ENCODE measurements at regions not wholly inside any gene's neighbourhood (a gene's known extent, or its start where the extent isn't known, plus 50 kb on each side); places are given as distances from the start of the nearest gene placed in this dataset.
A peak's percentile ranks its signal among the peaks of the same experiment; 100 is the strongest.

GRCh38 chr3:18652781-18653180 is 227.6 kb upstream of the SATB1 start:
- H3K4me3 ChIP-seq, result no peak overlapping the region
- no peak for DNase-seq
- no peaks in the 10 kb centered on the region for H3K4me1 ChIP-seq
- no peaks in the 10 kb centered on the region for H3K27me3 ChIP-seq
- H3K36me3 ChIP-seq (ENCODE audit: low read depth, missing control alignments), result no peaks in the 10 kb centered on the region
- TF ChIP-seq, protein P1, sequence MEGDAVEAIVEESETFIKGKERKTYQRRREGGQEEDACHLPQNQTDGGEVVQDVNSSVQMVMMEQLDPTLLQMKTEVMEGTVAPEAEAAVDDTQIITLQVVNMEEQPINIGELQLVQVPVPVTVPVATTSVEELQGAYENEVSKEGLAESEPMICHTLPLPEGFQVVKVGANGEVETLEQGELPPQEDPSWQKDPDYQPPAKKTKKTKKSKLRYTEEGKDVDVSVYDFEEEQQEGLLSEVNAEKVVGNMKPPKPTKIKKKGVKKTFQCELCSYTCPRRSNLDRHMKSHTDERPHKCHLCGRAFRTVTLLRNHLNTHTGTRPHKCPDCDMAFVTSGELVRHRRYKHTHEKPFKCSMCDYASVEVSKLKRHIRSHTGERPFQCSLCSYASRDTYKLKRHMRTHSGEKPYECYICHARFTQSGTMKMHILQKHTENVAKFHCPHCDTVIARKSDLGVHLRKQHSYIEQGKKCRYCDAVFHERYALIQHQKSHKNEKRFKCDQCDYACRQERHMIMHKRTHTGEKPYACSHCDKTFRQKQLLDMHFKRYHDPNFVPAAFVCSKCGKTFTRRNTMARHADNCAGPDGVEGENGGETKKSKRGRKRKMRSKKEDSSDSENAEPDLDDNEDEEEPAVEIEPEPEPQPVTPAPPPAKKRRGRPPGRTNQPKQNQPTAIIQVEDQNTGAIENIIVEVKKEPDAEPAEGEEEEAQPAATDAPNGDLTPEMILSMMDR (IDR thresholded peaks at IDR 0.05), result no peak
- TF ChIP-seq POLR2A (IDR thresholded peaks at IDR 0.05), result no peak
- WGBS, 2 donors, result 88 to 96% methylated on average over 3 of the region's 3 CpGs
- H3K9me3 ChIP-seq, result no peaks in the 10 kb centered on the region
- no peak overlapping the region for H3K27ac ChIP-seq
- intact Hi-C loops (cut with DNase I; ENCODE audit: low total_unique reads), result no loop called here

GRCh38 chr3:18650731-18651130 is 225.6 kb upstream of the SATB1 start:
- DNase-seq, result no peak
- H3K27ac ChIP-seq, result no peak overlapping the region
- 82 to 86% methylated on average over 5 of the region's 5 CpGs for WGBS, 2 donors
- H3K27me3 ChIP-seq, result no peaks in the 10 kb centered on the region
- no peaks in the 10 kb centered on the region for H3K4me1 ChIP-seq
- no peak overlapping the region for H3K4me3 ChIP-seq
- H3K9me3 ChIP-seq, result no peaks in the 10 kb centered on the region
- no peak for TF ChIP-seq POLR2A (IDR thresholded peaks at IDR 0.05)
- TF ChIP-seq, protein P1 (IDR thresholded peaks at IDR 0.05), result no peak
- intact Hi-C loops (cut with DNase I; ENCODE audit: low total_unique reads), result no loop called here
- H3K36me3 ChIP-seq (ENCODE audit: low read depth, missing control alignments), result no peaks in the 10 kb centered on the region

DNA sequence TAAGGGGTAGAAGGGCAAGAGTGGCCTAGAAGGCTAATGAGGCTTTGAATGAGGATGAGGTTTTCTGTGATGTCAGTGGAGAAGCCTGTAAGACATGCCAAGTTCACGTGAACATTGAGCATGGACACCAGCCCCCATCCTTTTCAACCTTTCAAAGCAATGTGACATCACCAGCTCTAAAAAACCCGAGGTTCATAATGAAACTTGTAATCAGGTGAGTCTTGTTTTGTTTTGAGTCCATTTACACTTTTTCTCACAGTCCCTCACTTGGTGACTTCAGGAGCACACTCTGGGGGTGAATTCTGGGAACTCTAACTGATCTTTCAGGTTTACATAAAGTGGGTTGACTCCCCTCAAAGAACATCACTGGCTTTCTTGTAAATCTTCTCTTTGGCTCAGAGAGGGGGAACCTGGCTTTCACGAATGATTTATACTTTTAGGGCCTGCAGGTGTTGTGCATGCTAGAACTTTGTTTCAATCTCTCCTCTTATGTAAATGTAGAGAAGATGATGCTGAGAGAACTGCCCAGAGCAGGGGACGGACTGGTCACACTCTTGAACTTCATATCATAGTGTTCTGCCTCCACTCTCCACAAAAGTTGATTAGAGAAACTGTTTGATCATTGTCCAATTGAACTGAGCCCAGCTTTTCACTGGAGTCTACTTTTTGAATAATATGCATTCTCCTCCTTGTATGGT is 224.7 kb upstream of the SATB1 start:
- intact Hi-C loops (cut with DNase I; ENCODE audit: low total_unique reads), result no loop called here
- no peaks in the 10 kb centered on the region for H3K4me1 ChIP-seq
- H3K4me3 ChIP-seq, result no peak overlapping the region
- H3K27me3 ChIP-seq, result no peaks in the 10 kb centered on the region
- no peaks in the 10 kb centered on the region for H3K36me3 ChIP-seq (ENCODE audit: low read depth, missing control alignments)
- DNase-seq, result no peak
- H3K27ac ChIP-seq, result no peak overlapping the region
- TF ChIP-seq, protein P1 (IDR thresholded peaks at IDR 0.05), result no peak
- no peak for TF ChIP-seq POLR2A (IDR thresholded peaks at IDR 0.05)
- 49 to 68% methylated on average over 4 of the region's 4 CpGs for WGBS, 2 donors
- H3K9me3 ChIP-seq, result no peaks in the 10 kb centered on the region

GRCh38 chr3:18648868-18649462 is 223.8 kb upstream of the SATB1 start:
- WGBS, 2 donors, result 46 to 50% methylated on average over 1 of the region's 1 CpG
- no peak for TF ChIP-seq POLR2A (IDR thresholded peaks at IDR 0.05)
- TF ChIP-seq, protein P1 (IDR thresholded peaks at IDR 0.05), result no peak

GRCh38 chr3:18648159-18648558 is 223.0 kb upstream of the SATB1 start:
- peak; percentile 14 for DNase-seq
- TF ChIP-seq, protein P1 (IDR thresholded peaks at IDR 0.05), result no peak
- no peak for TF ChIP-seq POLR2A (IDR thresholded peaks at IDR 0.05)
- Histone ChIP-seq H3K27me3 (no peaks in the 10 kb centered on the region), H3K4me3 (no peak overlapping the region), H3K4me1 (no peaks in the 10 kb centered on the region), H3K36me3 (ENCODE audit: low read depth, missing control alignments) (no peaks in the 10 kb centered on the region), H3K27ac (no peak overlapping the region), H3K9me3 (no peaks in the 10 kb centered on the region)
- WGBS, 2 donors, result 73 to 79% methylated on average over 2 of the region's 2 CpGs
- intact Hi-C loops (cut with DNase I; ENCODE audit: low total_unique reads), result no loop called here

More at GRCh38 chr3:18648868-18649462, 223.8 kb upstream of the SATB1 start:
- intact Hi-C loops (cut with DNase I; ENCODE audit: low total_unique reads), result no loop called here
- Histone ChIP-seq H3K27me3 (no peaks in the 10 kb centered on the region), H3K4me3 (no peak overlapping the region), H3K36me3 (ENCODE audit: low read depth, missing control alignments) (no peaks in the 10 kb centered on the region), H3K9me3 (no peaks in the 10 kb centered on the region), H3K27ac (no peak overlapping the region), H3K4me1 (no peaks in the 10 kb centered on the region)
- DNase-seq, result no peak
